ENCODE measurements at regions not wholly inside any gene's neighbourhood (a gene's known extent, or its start where the extent isn't known, plus 50 kb on each side); places are given as distances from the start of the nearest gene placed in this dataset.

GRCh38 chr12:88946372-88946997 lies 366.2 kb upstream of the KITLG start:
- peak; percentile 9 for TF ChIP-seq CTCF (conservative IDR thresholded peaks at IDR 0.05; ENCODE audit: low read depth, low read length)
- no peak overlapping the region for H3K4me3 ChIP-seq (ENCODE audit: low read depth, low read length)
- DNase-seq (ENCODE audit: low read depth): peak; percentile 71

- H3K4me3 ChIP-seq (ENCODE audit: low read depth, low read length): no peak overlapping the region
- TF ChIP-seq CTCF (conservative IDR thresholded peaks at IDR 0.05; ENCODE audit: low read depth, low read length): no peak
- no peak for DNase-seq (ENCODE audit: low read depth)
Measured at GRCh38 chr12:88945051-88945732, 364.9 kb upstream of the KITLG start.

GRCh38 chr12:88944397-88944796 lies 364.1 kb upstream of the KITLG start:
- peak; percentile 53 for DNase-seq (ENCODE audit: low read depth)
- TF ChIP-seq CTCF (conservative IDR thresholded peaks at IDR 0.05; ENCODE audit: low read depth, low read length): no peak
- H3K4me3 ChIP-seq (ENCODE audit: low read depth, low read length): no peak overlapping the region

- TF ChIP-seq CTCF (conservative IDR thresholded peaks at IDR 0.05; ENCODE audit: low read depth, low read length): no peak
- H3K4me3 ChIP-seq (ENCODE audit: low read depth, low read length): no peak overlapping the region
- DNase-seq (ENCODE audit: low read depth): no peak
Measured at GRCh38 chr12:88940854-88941253, 360.6 kb upstream of the KITLG start.

GRCh38 chr12:88935856-88936255 lies 355.6 kb upstream of the KITLG start:
- no peak for DNase-seq (ENCODE audit: low read depth)
- TF ChIP-seq CTCF (conservative IDR thresholded peaks at IDR 0.05; ENCODE audit: low read depth, low read length): no peak
- no peak overlapping the region for H3K4me3 ChIP-seq (ENCODE audit: low read depth, low read length)

GRCh38 chr12:88934163-88934747 lies 354.0 kb upstream of the KITLG start:
- H3K4me3 ChIP-seq (ENCODE audit: low read depth, low read length): no peak overlapping the region
- TF ChIP-seq CTCF (conservative IDR thresholded peaks at IDR 0.05; ENCODE audit: low read depth, low read length): no peak
- DNase-seq (ENCODE audit: low read depth): peak; percentile 32
